IPS DF 6.9 (cell line): ENCODE measurements at regions not wholly inside any gene's neighbourhood (a gene's known extent, or its start where the extent isn't known, plus 50 kb on each side); places are given as distances from the start of the nearest gene placed in this dataset.

ENCODE experiments used
- DNase-seq: peaks from one replicate; pipeline ENCODE4 v3.0.0-alpha.2; 2013; ENCODE audit warnings: low read depth, low spot score
- H3K27ac ChIP-seq: one replicate; pipeline ENCODE4 v1.5.1; 2013; ENCODE audit warnings: low read length, control low read depth
- H3K27me3 ChIP-seq: 2 replicates; pipeline ENCODE4 v1.6.1; 2013; ENCODE audit warnings: mild to moderate bottlenecking, low read length; ENCODE audit not compliant: control insufficient read depth, insufficient read depth
- H3K36me3 ChIP-seq: 2 replicates; pipeline ENCODE4 v1.6.1; 2013; ENCODE audit warnings: low read length; ENCODE audit not compliant: control insufficient read depth, insufficient read depth
- H3K4me1 ChIP-seq: 2 replicates; pipeline ENCODE4 v1.6.1; 2013; ENCODE audit warnings: low read length; ENCODE audit not compliant: control insufficient read depth, insufficient read depth
- H3K4me3 ChIP-seq: 2 replicates; pipeline ENCODE4 v1.5.1; 2013; ENCODE audit warnings: mild to moderate bottlenecking, low read length
- H3K9me3 ChIP-seq: 2 replicates; pipeline ENCODE4 v1.6.1; 2013; ENCODE audit warnings: low read length, inconsistent platforms; ENCODE audit not compliant: control insufficient read depth, insufficient read depth
- WGBS: extraction: QIAGEN DNeasy Blood & Tissue Kit; methylation state at CpG from one replicate; pipeline ENCODE4 v1.1.7; 2013; ENCODE audit warnings: mixed read lengths, missing lambda C conversion rate; ENCODE audit not compliant: insufficient read length, insufficient coverage; 5-methylcytosine and 5-hydroxymethylcytosine counted together

- no peak for DNase-seq
Observed at GRCh38 chr1:59079434-59080140, 217.3 kb upstream of the FGGY start.

GRCh38 chr1:59081181-59081580 is 215.7 kb upstream of the FGGY start:
- Histone ChIP-seq H3K4me1 (peaks cover 7% of the 10 kb centered on the region; the same call in 1 of the 2 replicates), H3K4me3 (no peak overlapping the region), H3K9me3 (no peaks in the 10 kb centered on the region), H3K36me3 (no peaks in the 10 kb centered on the region), H3K27ac (no peak overlapping the region), H3K27me3 (no peaks in the 10 kb centered on the region)
- DNase-seq, result no peak
- WGBS, result no CpG with 5 or more reads among the region's 1 CpG

More at GRCh38 chr1:59079434-59080140, 217.3 kb upstream of the FGGY start:
- WGBS, result no CpG with 5 or more reads among the region's 3 CpGs
- H3K9me3 ChIP-seq, result no peaks in the 10 kb centered on the region
- H3K4me1 ChIP-seq, result peaks cover 9% of the 10 kb centered on the region; the same call in 1 of the 2 replicates
- H3K27ac ChIP-seq, result peak overlapping the region; percentile 12
- H3K36me3 ChIP-seq, result no peaks in the 10 kb centered on the region
- no peak overlapping the region for H3K4me3 ChIP-seq
- no peaks in the 10 kb centered on the region for H3K27me3 ChIP-seq

GRCh38 chr1:59081795-59082194 is 215.1 kb upstream of the FGGY start:
- Histone ChIP-seq H3K4me1 (peaks cover 7% of the 10 kb centered on the region; the same call in 1 of the 2 replicates), H3K36me3 (no peaks in the 10 kb centered on the region), H3K4me3 (no peak overlapping the region), H3K27ac (no peak overlapping the region), H3K27me3 (no peaks in the 10 kb centered on the region), H3K9me3 (no peaks in the 10 kb centered on the region)
- WGBS, result no CpG with 5 or more reads among the region's 5 CpGs
- DNase-seq, result no peak

- Histone ChIP-seq H3K27ac (no peak overlapping the region), H3K27me3 (no peaks in the 10 kb centered on the region), H3K9me3 (no peaks in the 10 kb centered on the region), H3K4me1 (peaks cover 4% of the 10 kb centered on the region; the same call in 1 of the 2 replicates), H3K36me3 (no peaks in the 10 kb centered on the region), H3K4me3 (no peak overlapping the region)
- WGBS, result 57% methylated on average over 1 of the region's 9 CpGs
- DNase-seq, result no peak
Observed at GRCh38 chr1:59083946-59084865, 212.7 kb upstream of the FGGY start.

GRCh38 chr1:59085101-59085500 is 211.8 kb upstream of the FGGY start:
- Histone ChIP-seq H3K27ac (no peak overlapping the region), H3K9me3 (no peaks in the 10 kb centered on the region), H3K36me3 (no peaks in the 10 kb centered on the region), H3K4me3 (no peak overlapping the region), H3K27me3 (no peaks in the 10 kb centered on the region), H3K4me1 (peaks cover 1% of the 10 kb centered on the region; the same call in 1 of the 2 replicates)
- WGBS, result no CpG with 5 or more reads among the region's 3 CpGs
- DNase-seq, result no peak

- DNase-seq, result no peak
- no peaks in the 10 kb centered on the region for H3K9me3 ChIP-seq
- H3K4me3 ChIP-seq, result no peak overlapping the region
- no peaks in the 10 kb centered on the region for H3K36me3 ChIP-seq
- H3K4me1 ChIP-seq, result no peaks in the 10 kb centered on the region
- WGBS, result no CpG with 5 or more reads among the region's 4 CpGs
- no peaks in the 10 kb centered on the region for H3K27me3 ChIP-seq
- H3K27ac ChIP-seq, result no peak overlapping the region
Observed at GRCh38 chr1:59089036-59089798, 207.7 kb upstream of the FGGY start.

- no CpG with 5 or more reads among the region's 4 CpGs for WGBS
- no peak overlapping the region for H3K4me3 ChIP-seq
- no peaks in the 10 kb centered on the region for H3K9me3 ChIP-seq
- H3K36me3 ChIP-seq, result no peaks in the 10 kb centered on the region
- H3K4me1 ChIP-seq, result no peaks in the 10 kb centered on the region
- H3K27me3 ChIP-seq, result no peaks in the 10 kb centered on the region
- DNase-seq, result no peak
- H3K27ac ChIP-seq, result no peak overlapping the region
Observed at GRCh38 chr1:59089922-59090457, 206.9 kb upstream of the FGGY start.

- Histone ChIP-seq H3K4me1 (no peaks in the 10 kb centered on the region), H3K27me3 (no peaks in the 10 kb centered on the region), H3K4me3 (no peak overlapping the region), H3K9me3 (no peaks in the 10 kb centered on the region), H3K27ac (no peak overlapping the region), H3K36me3 (no peaks in the 10 kb centered on the region)
- DNase-seq, result no peak
- WGBS, result no CpG with 5 or more reads among the region's 3 CpGs
Observed at GRCh38 chr1:59092126-59092525, 204.8 kb upstream of the FGGY start.

GRCh38 chr1:59094001-59094400 is 202.9 kb upstream of the FGGY start:
- no peaks in the 10 kb centered on the region for H3K36me3 ChIP-seq
- H3K4me3 ChIP-seq, result no peak overlapping the region
- no peak overlapping the region for H3K27ac ChIP-seq
- no CpG with 5 or more reads among the region's 4 CpGs for WGBS
- no peaks in the 10 kb centered on the region for H3K27me3 ChIP-seq
- H3K4me1 ChIP-seq, result no peaks in the 10 kb centered on the region
- H3K9me3 ChIP-seq, result no peaks in the 10 kb centered on the region
- no peak for DNase-seq

- no CpG with 5 or more reads among the region's 8 CpGs for WGBS
- DNase-seq, result no peak
- H3K4me1 ChIP-seq, result no peaks in the 10 kb centered on the region
- no peaks in the 10 kb centered on the region for H3K27me3 ChIP-seq
- H3K9me3 ChIP-seq, result no peaks in the 10 kb centered on the region
- no peaks in the 10 kb centered on the region for H3K36me3 ChIP-seq
- no peak overlapping the region for H3K4me3 ChIP-seq
- H3K27ac ChIP-seq, result no peak overlapping the region
Observed at GRCh38 chr1:59096501-59096900, 200.4 kb upstream of the FGGY start.
